Bronchial epithelial cell (primary cell): ENCODE measurements at regions not wholly inside any gene's neighbourhood (a gene's known extent, or its start where the extent isn't known, plus 50 kb on each side); places are given as distances from the start of the nearest gene placed in this dataset.

Source experiments
- DNase-seq: peaks from one replicate; pipeline ENCODE4 v3.0.0-alpha.2; 2010; ENCODE audit warnings: low read depth
- FAIRE-seq: peaks from 2 replicates; lab custom pipeline; 2011; peaks lifted over from hg19 to GRCh38; lab: Jason Lieb, UNC
- H3K27me3 ChIP-seq: 2 replicates; pipeline ENCODE4 v1.5.1; 2011; ENCODE audit warnings: low read length; ENCODE audit not compliant: control insufficient read depth, insufficient read depth
- H3K36me3 ChIP-seq: 2 replicates; pipeline ENCODE4 v1.5.1; 2011; ENCODE audit warnings: low read length; ENCODE audit not compliant: control insufficient read depth, insufficient read depth
- H3K4me3 ChIP-seq: 2 replicates; pipeline ENCODE4 v1.5.1; 2011; ENCODE audit warnings: mild to moderate bottlenecking, low read depth, low read length, control low read depth
- TF ChIP-seq, protein P1 (sequence below): IDR thresholded peaks from 2 replicates; pipeline ENCODE4 v1.5.1; 2011; ENCODE audit warnings: mild to moderate bottlenecking, moderate library complexity, low read length, control low read depth, inconsistent platforms; ENCODE audit not compliant: insufficient read depth, severe bottlenecking

DNA sequence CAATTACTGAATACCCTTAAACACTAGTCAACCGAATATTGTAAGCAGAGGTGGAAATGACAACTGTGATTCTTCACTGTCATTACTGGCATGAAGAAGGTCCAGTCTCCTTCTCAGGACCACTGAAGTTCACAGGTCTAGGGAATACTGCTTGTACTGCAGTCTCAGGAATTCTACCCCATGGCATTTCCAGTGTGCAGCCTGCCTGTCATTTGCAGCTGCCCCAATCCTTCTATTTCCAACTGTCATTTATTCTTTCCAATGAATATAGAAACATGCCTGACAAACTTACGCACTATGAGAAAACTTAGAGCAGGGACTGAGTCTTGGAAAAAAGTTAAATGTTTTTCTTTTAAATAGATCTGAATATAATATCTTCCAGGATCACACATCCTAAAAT lies 308.0 kb upstream of the THBS1 start:
- TF ChIP-seq, protein P1, sequence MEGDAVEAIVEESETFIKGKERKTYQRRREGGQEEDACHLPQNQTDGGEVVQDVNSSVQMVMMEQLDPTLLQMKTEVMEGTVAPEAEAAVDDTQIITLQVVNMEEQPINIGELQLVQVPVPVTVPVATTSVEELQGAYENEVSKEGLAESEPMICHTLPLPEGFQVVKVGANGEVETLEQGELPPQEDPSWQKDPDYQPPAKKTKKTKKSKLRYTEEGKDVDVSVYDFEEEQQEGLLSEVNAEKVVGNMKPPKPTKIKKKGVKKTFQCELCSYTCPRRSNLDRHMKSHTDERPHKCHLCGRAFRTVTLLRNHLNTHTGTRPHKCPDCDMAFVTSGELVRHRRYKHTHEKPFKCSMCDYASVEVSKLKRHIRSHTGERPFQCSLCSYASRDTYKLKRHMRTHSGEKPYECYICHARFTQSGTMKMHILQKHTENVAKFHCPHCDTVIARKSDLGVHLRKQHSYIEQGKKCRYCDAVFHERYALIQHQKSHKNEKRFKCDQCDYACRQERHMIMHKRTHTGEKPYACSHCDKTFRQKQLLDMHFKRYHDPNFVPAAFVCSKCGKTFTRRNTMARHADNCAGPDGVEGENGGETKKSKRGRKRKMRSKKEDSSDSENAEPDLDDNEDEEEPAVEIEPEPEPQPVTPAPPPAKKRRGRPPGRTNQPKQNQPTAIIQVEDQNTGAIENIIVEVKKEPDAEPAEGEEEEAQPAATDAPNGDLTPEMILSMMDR = no peak

GRCh38 chr15:39273717-39274411 lies 307.0 kb upstream of the THBS1 start:
- Histone ChIP-seq H3K27me3 (no peaks in the 10 kb centered on the region), H3K36me3 (no peaks in the 10 kb centered on the region), H3K4me3 (no peak overlapping the region)
- TF ChIP-seq, protein P1 = no peak
- FAIRE-seq = no peak
- peak; percentile 78 for DNase-seq

More for the DNA sequence above, 308.0 kb upstream of the THBS1 start:
- DNase-seq (no peak), FAIRE-seq (no peak)
- Histone ChIP-seq H3K27me3 (no peaks in the 10 kb centered on the region), H3K36me3 (no peaks in the 10 kb centered on the region), H3K4me3 (no peak overlapping the region)

DNA sequence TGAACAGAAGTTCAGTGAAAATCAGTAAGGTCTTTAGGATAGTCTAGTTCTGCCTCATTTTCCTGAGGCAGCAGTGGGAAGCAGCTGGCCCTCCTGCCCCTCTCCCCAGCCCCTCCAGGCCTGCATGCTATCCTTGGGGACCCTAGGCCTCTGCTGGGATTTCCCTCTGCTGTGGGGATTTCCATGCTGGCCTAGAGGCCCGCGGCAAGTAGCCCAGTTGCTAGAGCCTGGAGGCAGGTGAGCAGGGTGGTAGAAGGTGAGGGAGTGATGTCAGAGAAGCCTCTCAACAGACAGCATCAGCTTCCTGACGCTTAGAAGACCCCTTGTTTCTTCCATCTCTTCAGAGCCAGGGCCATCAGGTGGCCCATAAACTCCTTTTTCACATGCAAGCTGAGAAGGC lies 305.8 kb upstream of the THBS1 start:
- H3K27me3 ChIP-seq = no peaks in the 10 kb centered on the region
- H3K4me3 ChIP-seq = no peak overlapping the region
- DNase-seq (no peak), FAIRE-seq (no peak)
- TF ChIP-seq, protein P1 = no peak
- no peaks in the 10 kb centered on the region for H3K36me3 ChIP-seq

DNA sequence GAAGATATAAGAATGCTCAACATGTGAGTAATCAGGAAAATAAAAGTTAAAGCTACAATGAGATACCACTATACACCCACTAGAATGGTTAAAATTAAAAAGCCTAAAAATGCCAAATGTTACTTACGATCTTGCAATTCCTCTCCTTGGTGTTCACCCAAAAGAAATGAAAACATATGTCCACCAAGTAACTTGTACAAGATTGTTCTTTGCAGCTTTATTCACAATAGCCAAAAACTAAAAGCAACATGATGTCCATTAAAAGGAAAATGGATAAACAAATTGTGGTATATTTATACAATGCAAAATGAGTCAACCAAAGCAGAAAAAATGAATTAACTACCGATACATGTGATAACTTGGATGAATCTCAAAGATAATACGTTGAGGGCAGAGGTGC lies 301.6 kb upstream of the THBS1 start:
- FAIRE-seq (no peak), DNase-seq (no peak)
- Histone ChIP-seq H3K27me3 (no peaks in the 10 kb centered on the region), H3K36me3 (no peaks in the 10 kb centered on the region), H3K4me3 (no peak overlapping the region)
- TF ChIP-seq, protein P1 = no peak

- TF ChIP-seq, protein P1 = no peak
- Histone ChIP-seq H3K27me3 (no peaks in the 10 kb centered on the region), H3K4me3 (no peak overlapping the region), H3K36me3 (no peaks in the 10 kb centered on the region)
- FAIRE-seq (no peak), DNase-seq (no peak)
These were observed 299.8 kb upstream of the THBS1 start for GRCh38 chr15:39281094-39281493.
